ENCODE measurements at regions not wholly inside any gene's neighbourhood (a gene's known extent, or its start where the extent isn't known, plus 50 kb on each side); places are given as distances from the start of the nearest gene placed in this dataset.
"Not testable (repeated sequence)": the region's sequence is repeated elsewhere in the genome, so short reads cannot be mapped to it uniquely, and the experiment has no call there.

- not testable (repeated sequence) for TF ChIP-seq CTCF (IDR thresholded peaks at IDR 0.05; ENCODE audit: extremely low read depth in 1 of 2, insufficient read depth in 1 of 2, low read depth in 1 of 2, low read length in 2 of 2); EZH2 (IDR thresholded peaks at IDR 0.05; ENCODE audit: borderline replicate concordance, low read depth, low read length, severe bottlenecking); MAX (IDR thresholded peaks at IDR 0.05; ENCODE audit: insufficient read depth, insufficient read length); GATA2 (IDR thresholded peaks at IDR 0.05; ENCODE audit: insufficient read depth, insufficient read length, low read depth, low read length); POLR2A (IDR thresholded peaks at IDR 0.05; ENCODE audit: low read depth, low read length)
Measured at GRCh38 chr21:13969853-13970252, 240.9 kb downstream of the LIPI start.

All from endothelial cell of umbilical vein (primary cell).